Panc1 (cell line): ENCODE measurements at regions not wholly inside any gene's neighbourhood (a gene's known extent, or its start where the extent isn't known, plus 50 kb on each side); places are given as distances from the start of the nearest gene placed in this dataset.

ENCODE experiments used
- ATAC-seq: fragments of 200-7000 bp; cut with Tn5 transposase; 2 replicates; pipeline ENCODE4 v1.9.1; 2020; ENCODE audit warnings: mild to moderate bottlenecking, moderate library complexity
- BruUV-seq: library from RNA; stranded (reverse); fragments of 400-500 nt; replicated peaks from 2 replicates; lab custom pipeline; 2021; lab: Mats Ljungman, UMichigan
- CTCF ChIA-PET: fragments of 300-600 bp; sonication (Branson Sonifier 250); formaldehyde crosslinking; loops from one replicate; lab custom pipeline; 2022; ENCODE audit warnings: antibody characterized with exemption; lab: Charles Lee
- POLR2A ChIA-PET: fragments of 300-600 bp; sonication (Branson Sonifier 250); formaldehyde crosslinking; loops from one replicate; lab custom pipeline; 2022; ENCODE audit warnings: antibody characterized with exemption; lab: Charles Lee
- DNase-seq: peaks from one replicate; pipeline ENCODE4 v3.0.0-alpha.2; 2010; ENCODE audit warnings: low read depth, low spot score
- H3K27ac ChIP-seq: 2 replicates; pipeline ENCODE4 v1.5.1; 2011; ENCODE audit warnings: mild to moderate bottlenecking, low read length, inconsistent platforms
- H3K27me3 ChIP-seq: fragments of 200-500 bp; sonication (Bioruptor generic); 2 replicates; pipeline ENCODE4 v1.6.0; 2014; ENCODE audit warnings: low read length, inconsistent platforms; ENCODE audit not compliant: control insufficient read depth, insufficient read depth
- H3K36me3 ChIP-seq: fragments of 200-500 bp; sonication (Bioruptor generic); 2 replicates; pipeline ENCODE4 v1.5.1; 2014; ENCODE audit warnings: inconsistent platforms, mild to moderate bottlenecking, low read length, moderate library complexity; ENCODE audit not compliant: control insufficient read depth, insufficient read depth
- H3K4me1 ChIP-seq: 2 replicates; pipeline ENCODE4 v1.5.1; 2011; ENCODE audit warnings: inconsistent platforms, mild to moderate bottlenecking, low read length, moderate library complexity; ENCODE audit not compliant: control insufficient read depth, insufficient read depth
- H3K4me3 ChIP-seq, 2 experiments: 2 replicates each; pipeline ENCODE4 v1.5.1; 2011 to 2012; ENCODE audit warnings: low read depth in 2 of 2, low read length in 2 of 2, mild to moderate bottlenecking in 2 of 2, inconsistent platforms in 1 of 2, moderate library complexity in 1 of 2
- H3K9me3 ChIP-seq: fragments of 200-500 bp; sonication (Bioruptor generic); 2 replicates; pipeline ENCODE4 v1.5.1; 2014; ENCODE audit warnings: low read depth, mild to moderate bottlenecking, inconsistent platforms, low read length, moderate library complexity; ENCODE audit not compliant: control insufficient read depth, insufficient read depth
- CTCF ChIP-seq: fragments of 450-650 bp; IDR thresholded peaks from 2 replicates; pipeline ENCODE4 v1.5.1; 2017; ENCODE audit warnings: mild to moderate bottlenecking
- POLR2AphosphoS5 ChIP-seq: IDR thresholded peaks from 2 replicates; pipeline ENCODE4 v1.6.1; 2012; ENCODE audit warnings: mild to moderate bottlenecking, low read depth, low read length, moderate library complexity
- REST ChIP-seq, 2 experiments: IDR thresholded peaks; 2 replicates each; pipeline ENCODE4 v1.6.1; 2011 to 2012; ENCODE audit warnings: low read depth in 2 of 2, control low read depth in 1 of 2, low read length in 1 of 2, mild to moderate bottlenecking in 1 of 2, moderate library complexity in 1 of 2; ENCODE audit not compliant: insufficient read depth in 1 of 2
- SIN3A ChIP-seq: IDR thresholded peaks from 2 replicates; pipeline ENCODE4 v1.6.1; 2012; ENCODE audit warnings: low read depth, mild to moderate bottlenecking, low read length, moderate library complexity, borderline replicate concordance; ENCODE audit not compliant: insufficient read depth
- TCF7L2 ChIP-seq: IDR thresholded peaks from 2 replicates; pipeline ENCODE4 v1.6.1; 2011; ENCODE audit warnings: mild to moderate bottlenecking, low read depth, low read length, inconsistent platforms
- in situ Hi-C: cut with HindIII; loops from 2 replicates; pipeline ENCODE4 v1.10.0; 2016; ENCODE audit warnings: low sequenced_read_pairs, low pct_unique_long_range_greater_than_20kb
- intact Hi-C: fragments of 100-400 bp; cut with micrococcal nuclease; formaldehyde crosslinking; loops from one replicate; pipeline ENCODE4 v1.10.0; 2022; ENCODE audit not compliant: unreplicated experiment

GRCh38 chr5:99702565-99702964, 773.8 kb upstream of the CHD1 start:
- Histone ChIP-seq H3K9me3 (no peaks in the 10 kb centered on the region), H3K4me3 (no peak overlapping the region), H3K27me3 (no peaks in the 10 kb centered on the region), H3K4me1 (no peaks in the 10 kb centered on the region), H3K36me3 (no peaks in the 10 kb centered on the region), H3K27ac (no peak overlapping the region)
- POLR2A ChIA-PET: no interaction called here
- in situ Hi-C loops (no loop called here), intact Hi-C loops (no loop called here)
- CTCF ChIA-PET: no interaction called here
- BruUV-seq: no TSS peak
- no peak for ATAC-seq
- DNase-seq: no peak
- no peak for TF ChIP-seq TCF7L2
- no peak for TF ChIP-seq POLR2AphosphoS5
- no peak for TF ChIP-seq CTCF
- no peak for TF ChIP-seq REST (IDR thresholded peaks at IDR 0.05; ENCODE audit: insufficient read depth in 1 of 2, low read depth in 2 of 2, low read length in 1 of 2)
- no peak for TF ChIP-seq SIN3A

GRCh38 chr5:99694884-99695283, 766.1 kb upstream of the CHD1 start:
- in situ Hi-C loops: no loop called here
- intact Hi-C loops: no loop called here
- TF ChIP-seq POLR2AphosphoS5 (no peak), SIN3A (no peak), CTCF (no peak), TCF7L2 (no peak), REST (IDR thresholded peaks at IDR 0.05; ENCODE audit: insufficient read depth in 1 of 2, low read depth in 2 of 2, low read length in 1 of 2) (no peak)
- H3K27ac ChIP-seq: no peak overlapping the region
- ChIA-PET POLR2A (no interaction called here), CTCF (no interaction called here)
- no peaks in the 10 kb centered on the region for H3K36me3 ChIP-seq
- H3K4me3 ChIP-seq: no peak overlapping the region
- no TSS peak for BruUV-seq
- no peaks in the 10 kb centered on the region for H3K4me1 ChIP-seq
- H3K9me3 ChIP-seq: no peaks in the 10 kb centered on the region
- ATAC-seq (no peak), DNase-seq (no peak)
- no peaks in the 10 kb centered on the region for H3K27me3 ChIP-seq
